PC-9 (cell line): ENCODE measurements at regions not wholly inside any gene's neighbourhood (a gene's known extent, or its start where the extent isn't known, plus 50 kb on each side); places are given as distances from the start of the nearest gene placed in this dataset.

ENCODE experiments used
- BruUV-seq: library from RNA; stranded (reverse); fragments of 400-500 nt; replicated peaks from 2 replicates; lab custom pipeline; 2021; lab: Mats Ljungman, UMichigan
- CTCF ChIA-PET: fragments of 300-600 bp; sonication (Branson Sonifier 250); formaldehyde crosslinking; loops from one replicate; lab custom pipeline; 2022; ENCODE audit warnings: antibody characterized with exemption; lab: Charles Lee
- POLR2A ChIA-PET: fragments of 300-600 bp; sonication (Branson Sonifier 250); formaldehyde crosslinking; loops from one replicate; lab custom pipeline; 2022; ENCODE audit warnings: antibody characterized with exemption; ENCODE audit not compliant: unreplicated experiment; lab: Charles Lee
- DNase-seq, 2 experiments: peaks; one replicate each; pipeline versions ENCODE4 v3.0.0 to v3.0.0-alpha.2; 2015 to 2022; ENCODE audit warnings: mixed read lengths in 1 of 2
- H2AFZ ChIP-seq: fragments of 200-600 bp; sonication (generic); 2 replicates; pipeline ENCODE4 v1.8.1; 2017; ENCODE audit warnings: antibody characterized with exemption
- H3F3A ChIP-seq: fragments of 200-600 bp; sonication (generic); 2 replicates; pipeline ENCODE4 v1.8.1; 2017; ENCODE audit warnings: antibody characterized with exemption, mild to moderate bottlenecking, low read depth; ENCODE audit not compliant: insufficient read depth
- H3K27ac ChIP-seq: fragments of 200-600 bp; sonication (generic); 2 replicates; pipeline ENCODE4 v1.6.1; 2016; ENCODE audit warnings: mixed run types
- H3K27me3 ChIP-seq: fragments of 200-600 bp; sonication (generic); 2 replicates; pipeline ENCODE4 v1.6.1; 2016; ENCODE audit warnings: low read depth, mixed run types; ENCODE audit not compliant: insufficient read depth
- H3K36me3 ChIP-seq: fragments of 200-600 bp; sonication (generic); 2 replicates; pipeline ENCODE4 v1.6.1; 2016; ENCODE audit warnings: low read depth, mixed run types
- H3K4me1 ChIP-seq: fragments of 200-600 bp; sonication (generic); replicated peaks from 2 replicates; pipeline ENCODE4 v1.6.1; 2016; ENCODE audit warnings: mixed run types; ENCODE audit not compliant: insufficient read depth
- H3K4me2 ChIP-seq: fragments of 200-600 bp; sonication (generic); 2 replicates; pipeline ENCODE4 v1.6.1; 2017; ENCODE audit warnings: mixed run types
- H3K4me3 ChIP-seq: fragments of 200-600 bp; sonication (generic); 2 replicates; pipeline ENCODE4 v1.6.1; 2016; ENCODE audit warnings: mixed run types
- H3K79me2 ChIP-seq: fragments of 200-600 bp; sonication (generic); 2 replicates; pipeline ENCODE4 v1.6.1; 2017; ENCODE audit warnings: low read depth, mixed run types
- H3K9me2 ChIP-seq: fragments of 200-600 bp; sonication (generic); 2 replicates; pipeline ENCODE4 v1.8.1; 2017; ENCODE audit warnings: mild to moderate bottlenecking; ENCODE audit not compliant: insufficient read depth
- H3K9me3 ChIP-seq: fragments of 200-600 bp; sonication (generic); 2 replicates; pipeline ENCODE4 v1.8.1; 2016; ENCODE audit warnings: low read depth; ENCODE audit not compliant: insufficient read depth
- H4K20me1 ChIP-seq: fragments of 200-600 bp; sonication (generic); 2 replicates; pipeline ENCODE4 v1.8.1; 2017; ENCODE audit not compliant: insufficient read depth
- CTCF ChIP-seq: fragments of 200-600 bp; sonication (generic); conservative IDR thresholded peaks from 2 replicates; pipeline ENCODE4 v1.6.1; 2017; ENCODE audit warnings: mixed run types, antibody characterized with exemption, mild to moderate bottlenecking, moderate library complexity
- EZH2 ChIP-seq: fragments of 200-600 bp; sonication (generic); IDR thresholded peaks from 2 replicates; pipeline ENCODE4 v1.8.0; 2017; ENCODE audit warnings: antibody characterized with exemption, low read depth
- intact Hi-C: fragments of 100-400 bp; cut with micrococcal nuclease; formaldehyde crosslinking; loops from one replicate; pipeline ENCODE4 v1.10.0; 2022; ENCODE audit not compliant: unreplicated experiment

- Histone ChIP-seq H3K27me3 (no peaks in the 10 kb centered on the region), H3K4me3 (no peak overlapping the region), H3K4me2 (no peak overlapping the region), H4K20me1 (no peaks in the 10 kb centered on the region), H3K4me1 (no peaks in the 10 kb centered on the region), H3K27ac (no peak overlapping the region), H3K79me2 (no peaks in the 10 kb centered on the region), H3K9me2 (no peaks in the 10 kb centered on the region), H3K36me3 (no peaks in the 10 kb centered on the region), H3F3A (no peaks in the 10 kb centered on the region), H3K9me3 (no peaks in the 10 kb centered on the region), H2AFZ (no peak overlapping the region)
- POLR2A ChIA-PET, result no interaction called here
- CTCF ChIA-PET, result no interaction called here
- intact Hi-C loops, result no loop called here
- no peak for DNase-seq
- no TSS peak for BruUV-seq
- TF ChIP-seq EZH2 (no peak), CTCF (no peak)
Measured at GRCh38 chr9:82271106-82271561, 282.6 kb downstream of the SPATA31D1 start.

DNA sequence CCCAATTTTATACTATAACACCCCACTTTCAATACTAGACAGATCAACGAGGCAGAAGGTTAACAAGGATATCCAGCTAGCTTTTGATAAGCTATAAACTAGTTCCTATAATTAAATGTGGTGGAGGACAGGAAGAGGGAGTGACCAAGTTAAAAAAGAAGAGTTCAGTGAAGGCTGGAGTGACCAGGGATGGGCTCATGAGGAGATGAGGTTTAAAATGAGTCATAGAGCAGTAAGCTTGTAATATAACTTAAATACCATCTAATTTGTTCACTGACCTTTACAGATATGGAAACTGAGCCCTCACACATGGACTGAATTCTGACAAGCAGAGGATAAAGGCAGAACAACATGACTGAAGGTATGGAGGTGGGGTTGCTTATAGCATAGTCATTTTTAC lies 284.5 kb downstream of the SPATA31D1 start:
- no peaks in the 10 kb centered on the region for H4K20me1 ChIP-seq

DNA sequence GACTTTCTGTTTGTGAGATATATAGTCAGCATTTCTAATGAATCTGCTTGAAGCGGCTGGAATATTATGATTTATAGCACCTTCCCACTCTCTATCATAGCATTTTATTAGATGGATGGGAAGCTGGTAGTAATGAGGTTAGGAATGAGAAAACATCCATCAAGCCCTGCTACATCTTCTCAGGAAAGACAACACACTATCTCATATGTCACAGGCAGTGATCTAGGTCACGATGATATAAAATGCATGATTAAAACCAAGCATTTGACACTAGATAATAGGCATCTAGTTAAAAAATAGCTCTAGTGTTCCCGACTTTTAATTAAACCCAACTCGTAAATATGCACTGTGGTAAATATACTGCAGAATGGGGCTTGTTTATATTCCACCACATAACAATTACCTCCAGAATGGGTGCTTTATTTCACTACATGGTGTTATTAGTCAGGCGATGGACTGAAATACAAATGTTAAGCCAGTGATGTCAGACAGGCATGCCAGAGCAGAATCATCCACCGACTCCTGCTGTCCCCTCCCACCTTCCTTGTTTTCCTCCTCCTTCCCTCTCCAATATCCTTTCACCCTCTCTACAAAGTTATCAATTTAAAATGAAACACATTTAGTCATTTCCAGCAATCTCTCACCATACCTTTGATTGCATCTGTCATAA lies 286.8 kb downstream of the SPATA31D1 start:
- H2AFZ ChIP-seq, result no peak overlapping the region
- H3K9me2 ChIP-seq, result no peaks in the 10 kb centered on the region
- DNase-seq, result no peak
- H4K20me1 ChIP-seq, result no peaks in the 10 kb centered on the region
- H3K36me3 ChIP-seq, result no peaks in the 10 kb centered on the region
- intact Hi-C loops, result no loop called here
- ChIA-PET CTCF (no interaction called here), POLR2A (no interaction called here)
- H3F3A ChIP-seq, result no peaks in the 10 kb centered on the region
- no peaks in the 10 kb centered on the region for H3K79me2 ChIP-seq
- H3K9me3 ChIP-seq, result no peaks in the 10 kb centered on the region
- no peak overlapping the region for H3K27ac ChIP-seq
- H3K27me3 ChIP-seq, result no peaks in the 10 kb centered on the region
- H3K4me1 ChIP-seq, result no peaks in the 10 kb centered on the region
- no peak overlapping the region for H3K4me3 ChIP-seq
- no peak for TF ChIP-seq CTCF
- TF ChIP-seq EZH2, result no peak
- H3K4me2 ChIP-seq, result no peak overlapping the region
- BruUV-seq, result no TSS peak

More for the DNA sequence above, 284.5 kb downstream of the SPATA31D1 start:
- Histone ChIP-seq H2AFZ (no peak overlapping the region), H3K27ac (no peak overlapping the region), H3K27me3 (no peaks in the 10 kb centered on the region), H3K4me2 (no peak overlapping the region), H3K9me2 (no peaks in the 10 kb centered on the region), H3K4me3 (no peak overlapping the region), H3K79me2 (no peaks in the 10 kb centered on the region), H3K9me3 (no peaks in the 10 kb centered on the region), H3F3A (no peaks in the 10 kb centered on the region), H3K36me3 (no peaks in the 10 kb centered on the region), H3K4me1 (no peaks in the 10 kb centered on the region)
- BruUV-seq, result no TSS peak
- intact Hi-C loops, result no loop called here
- DNase-seq, result no peak
- ChIA-PET CTCF (no interaction called here), POLR2A (no interaction called here)
- TF ChIP-seq EZH2 (no peak), CTCF (no peak)
